ENCODE measurements at regions not wholly inside any gene's neighbourhood (a gene's known extent, or its start where the extent isn't known, plus 50 kb on each side); places are given as distances from the start of the nearest gene placed in this dataset.

- TF ChIP-seq, protein P1, sequence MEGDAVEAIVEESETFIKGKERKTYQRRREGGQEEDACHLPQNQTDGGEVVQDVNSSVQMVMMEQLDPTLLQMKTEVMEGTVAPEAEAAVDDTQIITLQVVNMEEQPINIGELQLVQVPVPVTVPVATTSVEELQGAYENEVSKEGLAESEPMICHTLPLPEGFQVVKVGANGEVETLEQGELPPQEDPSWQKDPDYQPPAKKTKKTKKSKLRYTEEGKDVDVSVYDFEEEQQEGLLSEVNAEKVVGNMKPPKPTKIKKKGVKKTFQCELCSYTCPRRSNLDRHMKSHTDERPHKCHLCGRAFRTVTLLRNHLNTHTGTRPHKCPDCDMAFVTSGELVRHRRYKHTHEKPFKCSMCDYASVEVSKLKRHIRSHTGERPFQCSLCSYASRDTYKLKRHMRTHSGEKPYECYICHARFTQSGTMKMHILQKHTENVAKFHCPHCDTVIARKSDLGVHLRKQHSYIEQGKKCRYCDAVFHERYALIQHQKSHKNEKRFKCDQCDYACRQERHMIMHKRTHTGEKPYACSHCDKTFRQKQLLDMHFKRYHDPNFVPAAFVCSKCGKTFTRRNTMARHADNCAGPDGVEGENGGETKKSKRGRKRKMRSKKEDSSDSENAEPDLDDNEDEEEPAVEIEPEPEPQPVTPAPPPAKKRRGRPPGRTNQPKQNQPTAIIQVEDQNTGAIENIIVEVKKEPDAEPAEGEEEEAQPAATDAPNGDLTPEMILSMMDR (conservative IDR thresholded peaks at IDR 0.05; ENCODE audit: low read length): no peak
- TF ChIP-seq EZH2phosphoT487 (IDR thresholded peaks at IDR 0.05; ENCODE audit: borderline replicate concordance): 0 out of 2 replicates have a peak, but pooled peaks have one; percentile 5
These were observed 212.0 kb upstream of the SGK1 start for GRCh38 chr6:134529921-134530320.

Data from Loucy (cell line).